NB4 (cell line): ENCODE measurements at regions not wholly inside any gene's neighbourhood (a gene's known extent, or its start where the extent isn't known, plus 50 kb on each side); places are given as distances from the start of the nearest gene placed in this dataset.

ENCODE experiments used
- POLR2A ChIP-seq: IDR thresholded peaks from 2 replicates; pipeline ENCODE4 v1.6.1; 2011; ENCODE audit warnings: mild to moderate bottlenecking; ENCODE audit not compliant: insufficient read length; ENCODE audit errors: extremely low read depth
- TF ChIP-seq, protein P1 (sequence below): IDR thresholded peaks from 2 replicates; pipeline ENCODE4 v1.6.1; 2011; ENCODE audit warnings: low read depth, low read length
- TF ChIP-seq, protein P2 (sequence below): IDR thresholded peaks from one replicate; pipeline ENCODE4 v1.5.1; 2012; ENCODE audit warnings: low read depth, low read length

DNA sequence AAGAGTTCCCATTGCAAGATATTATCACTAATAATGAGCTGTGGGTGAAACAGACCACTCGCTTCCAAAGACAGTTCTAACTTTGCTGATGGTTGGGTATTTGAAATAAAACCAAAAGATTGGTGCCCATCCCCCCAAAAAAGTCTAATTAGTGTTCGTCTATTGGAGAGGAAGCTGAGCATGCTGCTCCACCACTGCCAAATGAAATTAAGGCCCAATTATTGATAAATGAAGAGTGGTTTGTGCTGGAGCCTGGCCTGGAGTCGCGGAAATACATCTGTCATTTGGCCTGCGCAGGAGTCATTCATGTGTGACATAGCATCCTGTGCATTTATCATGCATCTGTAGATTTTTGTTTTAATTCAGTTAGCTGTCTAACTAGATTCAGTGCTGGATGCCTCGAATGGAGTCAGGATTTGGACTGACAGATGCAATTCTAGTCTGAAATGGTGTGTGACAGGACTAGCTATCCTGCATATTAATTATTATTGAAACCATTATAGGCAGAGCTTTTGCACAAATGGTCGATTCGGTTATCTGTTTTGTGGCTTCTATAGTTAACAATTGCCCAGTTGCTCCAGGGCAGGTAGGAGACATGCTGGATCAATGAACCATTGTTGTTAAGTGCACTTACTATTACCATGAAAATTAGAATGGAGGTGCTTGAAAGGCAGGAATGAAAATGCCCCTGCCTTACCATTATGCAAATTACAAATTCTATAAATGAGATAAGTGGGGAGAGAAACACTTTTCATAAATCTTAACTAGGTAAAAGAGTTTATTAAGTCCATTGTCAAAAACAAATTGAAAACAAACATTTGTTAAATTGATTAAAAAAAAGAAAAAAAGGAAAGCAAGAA lies 450.4 kb upstream of the TCF4 start:
- TF ChIP-seq, protein P1, sequence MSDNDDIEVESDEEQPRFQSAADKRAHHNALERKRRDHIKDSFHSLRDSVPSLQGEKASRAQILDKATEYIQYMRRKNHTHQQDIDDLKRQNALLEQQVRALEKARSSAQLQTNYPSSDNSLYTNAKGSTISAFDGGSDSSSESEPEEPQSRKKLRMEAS, result no peak
- TF ChIP-seq, protein P2, sequence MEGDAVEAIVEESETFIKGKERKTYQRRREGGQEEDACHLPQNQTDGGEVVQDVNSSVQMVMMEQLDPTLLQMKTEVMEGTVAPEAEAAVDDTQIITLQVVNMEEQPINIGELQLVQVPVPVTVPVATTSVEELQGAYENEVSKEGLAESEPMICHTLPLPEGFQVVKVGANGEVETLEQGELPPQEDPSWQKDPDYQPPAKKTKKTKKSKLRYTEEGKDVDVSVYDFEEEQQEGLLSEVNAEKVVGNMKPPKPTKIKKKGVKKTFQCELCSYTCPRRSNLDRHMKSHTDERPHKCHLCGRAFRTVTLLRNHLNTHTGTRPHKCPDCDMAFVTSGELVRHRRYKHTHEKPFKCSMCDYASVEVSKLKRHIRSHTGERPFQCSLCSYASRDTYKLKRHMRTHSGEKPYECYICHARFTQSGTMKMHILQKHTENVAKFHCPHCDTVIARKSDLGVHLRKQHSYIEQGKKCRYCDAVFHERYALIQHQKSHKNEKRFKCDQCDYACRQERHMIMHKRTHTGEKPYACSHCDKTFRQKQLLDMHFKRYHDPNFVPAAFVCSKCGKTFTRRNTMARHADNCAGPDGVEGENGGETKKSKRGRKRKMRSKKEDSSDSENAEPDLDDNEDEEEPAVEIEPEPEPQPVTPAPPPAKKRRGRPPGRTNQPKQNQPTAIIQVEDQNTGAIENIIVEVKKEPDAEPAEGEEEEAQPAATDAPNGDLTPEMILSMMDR, result no peak
- TF ChIP-seq POLR2A, result no peak
